ENCODE measurements at regions not wholly inside any gene's neighbourhood (a gene's known extent, or its start where the extent isn't known, plus 50 kb on each side); places are given as distances from the start of the nearest gene placed in this dataset.

DNA sequence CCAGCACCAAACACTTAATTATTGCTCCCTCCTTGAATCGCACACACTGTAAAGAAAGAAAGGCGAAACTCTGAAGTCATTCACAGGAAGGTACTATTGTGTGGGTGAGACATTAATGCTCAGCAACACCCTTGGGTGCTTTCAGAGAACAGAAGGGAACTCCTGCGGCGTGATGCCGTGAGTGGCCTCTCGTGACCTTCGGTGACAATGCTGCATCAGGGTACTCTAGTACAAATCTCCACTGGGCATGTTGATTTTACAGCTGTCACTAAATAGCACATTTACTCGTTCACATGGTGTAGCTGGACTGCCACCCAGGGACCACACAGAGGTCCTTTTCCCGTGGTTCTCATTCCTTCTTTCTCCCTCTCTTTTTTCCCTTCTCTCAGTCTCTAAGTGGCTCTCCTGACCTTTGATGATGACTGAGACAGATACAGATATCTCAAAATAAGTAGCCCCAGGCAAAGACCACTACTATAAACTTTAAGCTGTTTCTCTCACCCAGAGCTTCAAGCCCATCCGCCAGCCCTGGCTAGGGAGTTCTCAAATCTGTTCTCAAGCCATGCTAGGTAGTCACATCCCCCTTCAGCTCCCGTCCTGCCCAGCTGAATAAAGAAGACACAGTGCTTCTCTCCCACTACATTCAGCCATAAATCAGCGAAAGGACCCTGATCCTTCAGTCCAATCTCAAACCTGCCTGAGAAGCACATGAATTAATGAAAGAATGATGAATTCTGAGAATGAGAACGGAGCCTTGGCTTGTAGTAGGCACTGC is 223.4 kb upstream of the FMN2 start:
- DNase-seq (ENCODE audit: extremely low read depth, low read depth) = no peak
- TF ChIP-seq, protein P1, sequence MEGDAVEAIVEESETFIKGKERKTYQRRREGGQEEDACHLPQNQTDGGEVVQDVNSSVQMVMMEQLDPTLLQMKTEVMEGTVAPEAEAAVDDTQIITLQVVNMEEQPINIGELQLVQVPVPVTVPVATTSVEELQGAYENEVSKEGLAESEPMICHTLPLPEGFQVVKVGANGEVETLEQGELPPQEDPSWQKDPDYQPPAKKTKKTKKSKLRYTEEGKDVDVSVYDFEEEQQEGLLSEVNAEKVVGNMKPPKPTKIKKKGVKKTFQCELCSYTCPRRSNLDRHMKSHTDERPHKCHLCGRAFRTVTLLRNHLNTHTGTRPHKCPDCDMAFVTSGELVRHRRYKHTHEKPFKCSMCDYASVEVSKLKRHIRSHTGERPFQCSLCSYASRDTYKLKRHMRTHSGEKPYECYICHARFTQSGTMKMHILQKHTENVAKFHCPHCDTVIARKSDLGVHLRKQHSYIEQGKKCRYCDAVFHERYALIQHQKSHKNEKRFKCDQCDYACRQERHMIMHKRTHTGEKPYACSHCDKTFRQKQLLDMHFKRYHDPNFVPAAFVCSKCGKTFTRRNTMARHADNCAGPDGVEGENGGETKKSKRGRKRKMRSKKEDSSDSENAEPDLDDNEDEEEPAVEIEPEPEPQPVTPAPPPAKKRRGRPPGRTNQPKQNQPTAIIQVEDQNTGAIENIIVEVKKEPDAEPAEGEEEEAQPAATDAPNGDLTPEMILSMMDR (IDR thresholded peaks at IDR 0.05; ENCODE audit: low read depth, low read length) = no peak

DNA sequence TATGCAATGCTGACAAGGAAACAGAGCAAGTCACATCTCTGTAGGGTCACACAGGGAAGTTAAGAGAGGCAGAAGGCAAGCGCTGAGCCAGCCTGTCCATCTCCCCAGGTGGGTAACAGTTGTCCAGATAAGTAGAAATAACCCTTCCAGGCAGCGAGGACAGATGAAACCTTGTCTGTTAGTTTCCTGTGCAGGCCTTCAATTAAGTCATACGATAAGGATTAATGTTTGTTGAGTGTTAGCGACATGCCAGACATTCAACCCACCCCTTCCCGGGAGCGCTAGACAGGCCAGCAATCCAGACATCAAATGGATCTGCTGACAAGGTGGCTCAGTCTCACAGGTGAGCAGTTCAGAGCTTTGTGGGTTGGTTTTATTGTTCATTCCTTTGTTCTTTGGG is 221.5 kb upstream of the FMN2 start:
- TF ChIP-seq, protein P1 (IDR thresholded peaks at IDR 0.05; ENCODE audit: low read depth, low read length) = no peak
- DNase-seq (ENCODE audit: extremely low read depth, low read depth) = no peak

DNA sequence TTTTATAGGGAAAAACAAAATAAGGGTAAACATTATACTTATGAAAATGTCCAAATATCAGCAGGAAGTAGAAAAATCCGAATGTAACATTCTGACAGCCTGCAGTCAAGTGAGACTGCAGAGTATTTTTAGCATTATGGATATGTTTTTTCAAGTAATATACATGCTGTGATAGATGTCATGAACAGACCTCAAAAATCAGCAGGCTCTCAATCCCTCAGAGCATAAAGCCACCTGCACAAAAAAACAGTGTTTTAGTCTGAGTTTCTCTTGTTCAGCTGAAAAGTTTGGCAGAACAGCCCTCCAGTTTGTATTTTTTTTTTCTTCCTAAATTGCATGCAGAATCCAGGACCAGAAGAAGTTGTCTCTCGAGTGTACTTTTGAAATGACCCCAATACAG is 219.1 kb upstream of the FMN2 start:
- DNase-seq (ENCODE audit: extremely low read depth, low read depth) = no peak
- TF ChIP-seq, protein P1 (IDR thresholded peaks at IDR 0.05; ENCODE audit: low read depth, low read length) = no peak

DNA sequence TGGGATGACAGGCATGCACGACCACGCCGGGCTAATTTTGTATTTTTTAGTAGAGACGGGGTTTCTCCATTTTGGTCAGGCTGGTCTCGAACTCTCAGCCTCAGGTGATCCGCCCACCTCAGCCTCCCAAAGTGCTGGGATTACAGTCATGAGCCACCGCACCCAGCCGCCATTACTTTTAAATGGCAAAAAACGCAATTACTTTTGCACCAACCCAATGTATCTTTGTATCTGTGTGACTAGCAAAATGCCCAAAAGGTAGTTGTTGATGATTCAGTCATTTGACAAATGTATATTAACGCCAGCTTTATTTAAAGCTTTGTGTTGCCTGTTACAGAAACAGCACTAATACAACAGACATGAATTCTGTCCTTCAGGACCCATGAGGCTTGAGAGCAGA is 216.9 kb upstream of the FMN2 start:
- TF ChIP-seq, protein P1 (IDR thresholded peaks at IDR 0.05; ENCODE audit: low read depth, low read length) = no peak
- DNase-seq (ENCODE audit: extremely low read depth, low read depth) = no peak

DNA sequence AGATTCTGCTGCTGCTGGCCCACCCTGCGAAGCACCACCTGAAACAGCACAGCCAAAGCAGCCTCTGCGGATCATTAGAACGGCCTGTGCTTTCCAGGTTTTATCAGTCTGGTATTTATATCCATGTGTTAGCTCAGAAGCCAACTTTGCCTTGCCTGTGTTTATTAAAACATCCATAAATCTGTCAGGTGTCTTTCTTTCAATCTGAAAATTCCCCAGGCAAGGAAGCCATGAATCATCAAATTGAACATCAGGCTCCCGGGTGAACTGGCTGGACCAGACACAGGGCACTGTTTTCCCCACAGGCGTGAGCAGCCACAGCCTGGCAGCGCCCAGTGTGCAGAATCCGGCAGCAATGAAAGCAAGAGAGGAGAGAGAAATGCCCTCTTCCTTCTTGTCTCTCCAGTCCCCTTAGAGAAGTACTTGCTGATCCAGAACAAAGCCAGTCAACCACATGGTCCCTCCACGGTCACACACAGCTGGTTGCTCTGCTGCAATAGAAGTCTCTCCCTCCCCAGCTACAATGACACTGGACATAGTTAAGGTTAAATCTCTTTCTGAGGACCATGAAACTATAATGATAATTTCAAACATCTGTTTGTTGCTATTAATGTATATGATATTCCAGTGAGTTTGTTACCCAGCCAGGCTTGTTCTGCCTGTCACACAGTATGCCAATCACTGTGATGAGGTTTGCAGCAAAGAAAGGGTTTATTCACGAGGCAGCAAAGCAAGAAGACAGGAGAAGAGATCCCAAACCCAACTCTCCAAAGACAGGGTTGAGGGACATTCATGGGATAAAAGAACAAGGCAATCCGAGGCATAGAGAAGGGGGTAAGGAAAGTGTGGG is 212.1 kb upstream of the FMN2 start:
- no peak for DNase-seq (ENCODE audit: extremely low read depth, low read depth)
- TF ChIP-seq, protein P1 (IDR thresholded peaks at IDR 0.05; ENCODE audit: low read depth, low read length) = no peak

DNA sequence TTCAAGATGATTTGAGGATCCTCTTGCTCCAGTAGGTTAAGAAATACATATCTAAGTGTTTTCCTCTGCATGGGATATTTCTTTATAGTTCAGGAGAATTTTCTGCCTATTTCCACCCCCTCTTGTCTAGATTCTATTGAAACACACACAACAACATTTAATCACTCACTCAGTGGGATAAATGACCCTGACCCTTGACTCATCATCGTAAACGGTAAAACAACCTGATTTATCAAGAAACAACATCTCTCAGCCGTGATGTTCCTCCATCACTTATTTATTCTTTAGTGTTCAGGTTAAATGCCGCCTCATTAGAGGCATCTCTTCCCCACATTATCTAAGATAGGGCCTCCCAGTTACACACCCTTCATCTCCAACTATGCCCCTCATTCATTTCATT is 208.7 kb upstream of the FMN2 start:
- TF ChIP-seq, protein P1 (IDR thresholded peaks at IDR 0.05; ENCODE audit: low read depth, low read length) = no peak
- no peak for DNase-seq (ENCODE audit: extremely low read depth, low read depth)

DNA sequence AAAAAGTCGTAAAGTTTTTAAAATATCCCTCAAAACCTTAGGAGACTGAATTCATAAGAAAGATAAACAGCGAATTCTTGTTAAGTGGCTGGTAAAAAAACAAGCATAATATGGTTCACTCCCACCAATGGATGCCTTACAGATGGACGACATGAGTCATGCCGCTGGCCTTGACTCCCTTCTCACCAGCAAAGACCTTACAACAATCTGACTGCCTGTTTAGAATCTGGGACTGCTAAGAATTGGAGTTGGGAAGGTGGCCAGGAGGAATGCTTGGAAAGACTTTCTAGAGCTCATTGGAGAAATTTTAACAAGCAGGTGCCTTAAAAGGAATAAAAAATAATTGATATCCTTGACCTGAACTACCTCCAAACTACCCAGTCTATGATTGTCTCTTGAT is 206.9 kb upstream of the FMN2 start:
- TF ChIP-seq, protein P1 (IDR thresholded peaks at IDR 0.05; ENCODE audit: low read depth, low read length) = no peak
- DNase-seq (ENCODE audit: extremely low read depth, low read depth) = no peak

Measured in AG09319 (cell line).